GM18861 (cell line): ENCODE measurements at regions not wholly inside any gene's neighbourhood (a gene's known extent, or its start where the extent isn't known, plus 50 kb on each side); places are given as distances from the start of the nearest gene placed in this dataset.

ENCODE experiments used
- ATAC-seq: cut with Tn5 transposase; IDR thresholded peaks from one replicate; pipeline ENCODE4 v1.9.1; 2021; ENCODE audit not compliant: unreplicated experiment

GRCh38 chr2:40886655-40887054, 434.8 kb upstream of the SLC8A1 start:
- ATAC-seq, result no peak

- no peak for ATAC-seq
Measured at GRCh38 chr2:40896358-40896757, 444.5 kb upstream of the SLC8A1 start.

GRCh38 chr2:40914666-40915065, 462.8 kb upstream of the SLC8A1 start:
- no peak for ATAC-seq

- no peak for ATAC-seq
Measured at GRCh38 chr2:40915651-40916050, 463.8 kb upstream of the SLC8A1 start.

- ATAC-seq, result no peak
Measured at GRCh38 chr2:40935349-40935748, 483.5 kb upstream of the SLC8A1 start.

- ATAC-seq, result no peak
Measured at GRCh38 chr2:40937284-40937683, 485.4 kb upstream of the SLC8A1 start.

- no peak for ATAC-seq
Measured at GRCh38 chr2:40953341-40953740, 501.5 kb upstream of the SLC8A1 start.

- no peak for ATAC-seq
Measured at GRCh38 chr2:40955042-40955441, 503.2 kb upstream of the SLC8A1 start.

GRCh38 chr2:40955635-40956034, 503.7 kb upstream of the SLC8A1 start:
- ATAC-seq, result no peak

GRCh38 chr2:40957508-40957907, 505.6 kb upstream of the SLC8A1 start:
- ATAC-seq, result no peak

- no peak for ATAC-seq
Measured at GRCh38 chr2:40962026-40962425, 510.1 kb upstream of the SLC8A1 start.

GRCh38 chr2:40964509-40965250, 512.8 kb upstream of the SLC8A1 start:
- no peak for ATAC-seq

GRCh38 chr2:40967451-40967850, 515.6 kb upstream of the SLC8A1 start:
- no peak for ATAC-seq

- no peak for ATAC-seq
Measured at GRCh38 chr2:40975151-40975550, 523.3 kb upstream of the SLC8A1 start.

GRCh38 chr2:40997362-40997761, 545.5 kb upstream of the SLC8A1 start:
- no peak for ATAC-seq

- no peak for ATAC-seq
Measured at GRCh38 chr2:41000374-41000773, 548.5 kb upstream of the SLC8A1 start.

- ATAC-seq, result no peak
Measured at GRCh38 chr2:41000906-41001305, 549.0 kb upstream of the SLC8A1 start.

GRCh38 chr2:41004700-41005099, 552.8 kb upstream of the SLC8A1 start:
- ATAC-seq, result no peak

GRCh38 chr2:41020358-41020757, 568.5 kb upstream of the SLC8A1 start:
- ATAC-seq, result no peak

GRCh38 chr2:41024816-41025215, 572.9 kb upstream of the SLC8A1 start:
- no peak for ATAC-seq

GRCh38 chr2:41026613-41027012, 574.7 kb upstream of the SLC8A1 start:
- ATAC-seq, result peak; percentile 95

- no peak for ATAC-seq
Measured at GRCh38 chr2:41027095-41027494, 575.2 kb upstream of the SLC8A1 start.

- ATAC-seq, result no peak
Measured at GRCh38 chr2:41031282-41031681, 579.4 kb upstream of the SLC8A1 start.
